H9 (cell line): ENCODE measurements at regions not wholly inside any gene's neighbourhood (a gene's known extent, or its start where the extent isn't known, plus 50 kb on each side); places are given as distances from the start of the nearest gene placed in this dataset.

ENCODE experiments used
- DNase-seq: peaks from one replicate; pipeline ENCODE4 v3.0.0-alpha.2; 2017
- H2AFZ ChIP-seq: one replicate; pipeline ENCODE4 v1.6.1; 2013; ENCODE audit warnings: mild to moderate bottlenecking, low read length, control low read depth, moderate library complexity
- H2AK5ac ChIP-seq: 2 replicates; pipeline ENCODE4 v1.6.1; 2013; ENCODE audit warnings: low read length, control low read depth, mixed read lengths; ENCODE audit not compliant: insufficient read length
- H2BK120ac ChIP-seq: one replicate; pipeline ENCODE4 v1.6.1; 2013; ENCODE audit warnings: low read depth, mild to moderate bottlenecking, low read length, control low read depth, inconsistent platforms; ENCODE audit not compliant: poor library complexity, severe bottlenecking
- H2BK12ac ChIP-seq: 2 replicates; pipeline ENCODE4 v1.6.1; 2013; ENCODE audit warnings: low read length, control low read depth, mixed read lengths, low read depth; ENCODE audit not compliant: insufficient read length
- H2BK15ac ChIP-seq: 2 replicates; pipeline ENCODE4 v1.6.1; 2013; ENCODE audit warnings: low read depth, low read length, control low read depth
- H2BK20ac ChIP-seq: one replicate; pipeline ENCODE4 v1.6.1; 2013; ENCODE audit warnings: low read depth, mild to moderate bottlenecking, low read length, control low read depth, inconsistent platforms; ENCODE audit not compliant: poor library complexity, severe bottlenecking
- H2BK5ac ChIP-seq: 2 replicates; pipeline ENCODE4 v1.6.1; 2013; ENCODE audit warnings: low read length, control low read depth, mixed read lengths; ENCODE audit not compliant: insufficient read length
- H3K14ac ChIP-seq: 2 replicates; pipeline ENCODE4 v1.6.1; 2013; ENCODE audit warnings: low read length, control low read depth; ENCODE audit not compliant: insufficient read depth
- H3K18ac ChIP-seq: 2 replicates; pipeline ENCODE4 v1.6.1; 2013; ENCODE audit warnings: low read depth, mild to moderate bottlenecking, mixed read lengths, low read length, control low read depth; ENCODE audit not compliant: insufficient read length
- H3K23ac ChIP-seq: 2 replicates; pipeline ENCODE4 v1.6.1; 2013; ENCODE audit warnings: low read length, control low read depth, mixed read lengths, low read depth; ENCODE audit not compliant: insufficient read length
- H3K23me2 ChIP-seq: 2 replicates; pipeline ENCODE4 v1.6.1; 2013; ENCODE audit warnings: low read depth, mild to moderate bottlenecking, mixed read lengths, low read length, control low read depth; ENCODE audit not compliant: insufficient read length, poor library complexity, severe bottlenecking
- H3K27ac ChIP-seq: 2 replicates; pipeline ENCODE4 v1.5.1; 2013; ENCODE audit warnings: low read length, control low read depth, mixed read lengths, low read depth; ENCODE audit not compliant: insufficient read length
- H3K27me3 ChIP-seq: 2 replicates; pipeline ENCODE4 v1.6.1; 2013; ENCODE audit warnings: low read length, control low read depth, inconsistent platforms; ENCODE audit not compliant: insufficient read depth
- H3K4ac ChIP-seq: 2 replicates; pipeline ENCODE4 v1.6.1; 2013; ENCODE audit warnings: low read depth, mild to moderate bottlenecking, control low read depth, inconsistent platforms, low read length, moderate library complexity
- H3K4me1 ChIP-seq: 2 replicates; pipeline ENCODE4 v1.6.1; 2013; ENCODE audit warnings: low read length, control low read depth, inconsistent platforms; ENCODE audit not compliant: insufficient read depth
- H3K4me2 ChIP-seq: 2 replicates; pipeline ENCODE4 v1.6.1; 2013; ENCODE audit warnings: low read length, control low read depth, mixed read lengths; ENCODE audit not compliant: insufficient read length, insufficient read depth
- H3K56ac ChIP-seq: 2 replicates; pipeline ENCODE4 v1.6.1; 2013; ENCODE audit warnings: low read depth, mild to moderate bottlenecking, mixed read lengths, low read length, control low read depth; ENCODE audit not compliant: insufficient read length
- H3K79me1 ChIP-seq: 2 replicates; pipeline ENCODE4 v1.6.1; 2013; ENCODE audit warnings: low read depth, mild to moderate bottlenecking, moderate library complexity, low read length, control low read depth, inconsistent platforms; ENCODE audit not compliant: insufficient read depth, poor library complexity, severe bottlenecking
- H3K79me2 ChIP-seq: 2 replicates; pipeline ENCODE4 v1.6.1; 2013; ENCODE audit warnings: low read length, control low read depth, inconsistent platforms; ENCODE audit not compliant: insufficient read depth
- H3K9ac ChIP-seq: 2 replicates; pipeline ENCODE4 v1.6.1; 2013; ENCODE audit warnings: low read length, control low read depth, mixed read lengths; ENCODE audit not compliant: insufficient read length; ENCODE audit errors: extremely low read depth
- H3K9me3 ChIP-seq: one replicate; pipeline ENCODE4 v1.6.1; 2013; ENCODE audit warnings: low read depth, low read length, inconsistent platforms; ENCODE audit not compliant: control insufficient read depth
- H3T11ph ChIP-seq: one replicate; pipeline ENCODE4 v1.6.1; 2013; ENCODE audit warnings: mild to moderate bottlenecking, low read length, control low read depth, inconsistent platforms
- H4K20me1 ChIP-seq: one replicate; pipeline ENCODE4 v1.6.1; 2013; ENCODE audit not compliant: control insufficient read depth, insufficient read length, insufficient read depth
- H4K5ac ChIP-seq: 2 replicates; pipeline ENCODE4 v1.6.1; 2013; ENCODE audit warnings: low read depth, mild to moderate bottlenecking, mixed read lengths, low read length, control low read depth; ENCODE audit not compliant: insufficient read length
- H4K8ac ChIP-seq: replicated peaks from 2 replicates; pipeline ENCODE4 v1.6.1; 2013; ENCODE audit warnings: low read length, control low read depth, mixed read lengths, low read depth; ENCODE audit not compliant: insufficient read length
- H4K91ac ChIP-seq: 2 replicates; pipeline ENCODE4 v1.6.1; 2013; ENCODE audit warnings: low read depth, mild to moderate bottlenecking, moderate library complexity, mixed read lengths, low read length, control low read depth; ENCODE audit not compliant: insufficient read length
- H3K27ac Mint-ChIP-seq, 3 experiments: 2 replicates in 2 of 3; 3 replicates in 1 of 3; pipeline ENCODE4 v1.8.0; 2020 to 2021; ENCODE audit warnings: mixed read lengths in 3 of 3, mild to moderate bottlenecking in 1 of 3, moderate library complexity in 1 of 3
- H3K27me3 Mint-ChIP-seq: 2 replicates; pipeline ENCODE4 v1.8.0; 2021; ENCODE audit warnings: low read depth, mild to moderate bottlenecking, moderate library complexity, mixed read lengths
- H3K36me3 Mint-ChIP-seq, 3 experiments: 2 replicates in 2 of 3; 3 replicates in 1 of 3; pipeline ENCODE4 v1.8.0; 2020 to 2021; ENCODE audit warnings: low read depth in 3 of 3, mixed read lengths in 3 of 3; ENCODE audit not compliant: insufficient read depth in 1 of 3
- H3K4me1 Mint-ChIP-seq, 2 experiments: 2 replicates each; pipeline ENCODE4 v1.8.0; 2020; ENCODE audit warnings: mixed read lengths in 2 of 2
- H3K4me3 Mint-ChIP-seq, 2 experiments: 2 replicates in 1 of 2; 3 replicates in 1 of 2; pipeline ENCODE4 v1.8.0; 2020 to 2021; ENCODE audit warnings: mild to moderate bottlenecking in 2 of 2, mixed read lengths in 2 of 2, moderate library complexity in 1 of 2
- H3K9me3 Mint-ChIP-seq, 2 experiments: 2 replicates in 1 of 2; 3 replicates in 1 of 2; pipeline ENCODE4 v1.8.0; 2020; ENCODE audit warnings: mild to moderate bottlenecking in 2 of 2, mixed read lengths in 2 of 2, moderate library complexity in 1 of 2
- WGBS: extraction: QIAGEN DNeasy Blood & Tissue Kit; methylation state at CpG from one replicate; pipeline ENCODE4 v1.1.7; 2013; ENCODE audit warnings: missing lambda C conversion rate, low lambda C conversion rate, mixed read lengths; ENCODE audit not compliant: insufficient read length; ENCODE audit errors: extremely low coverage; 5-methylcytosine and 5-hydroxymethylcytosine counted together
- TF ChIP-seq, protein P1 (sequence below): fragments of 200-600 bp; sonication (generic); conservative IDR thresholded peaks from 3 replicates; pipeline ENCODE4 v1.8.0; 2021; ENCODE audit warnings: antibody characterized with exemption, mild to moderate bottlenecking

DNA sequence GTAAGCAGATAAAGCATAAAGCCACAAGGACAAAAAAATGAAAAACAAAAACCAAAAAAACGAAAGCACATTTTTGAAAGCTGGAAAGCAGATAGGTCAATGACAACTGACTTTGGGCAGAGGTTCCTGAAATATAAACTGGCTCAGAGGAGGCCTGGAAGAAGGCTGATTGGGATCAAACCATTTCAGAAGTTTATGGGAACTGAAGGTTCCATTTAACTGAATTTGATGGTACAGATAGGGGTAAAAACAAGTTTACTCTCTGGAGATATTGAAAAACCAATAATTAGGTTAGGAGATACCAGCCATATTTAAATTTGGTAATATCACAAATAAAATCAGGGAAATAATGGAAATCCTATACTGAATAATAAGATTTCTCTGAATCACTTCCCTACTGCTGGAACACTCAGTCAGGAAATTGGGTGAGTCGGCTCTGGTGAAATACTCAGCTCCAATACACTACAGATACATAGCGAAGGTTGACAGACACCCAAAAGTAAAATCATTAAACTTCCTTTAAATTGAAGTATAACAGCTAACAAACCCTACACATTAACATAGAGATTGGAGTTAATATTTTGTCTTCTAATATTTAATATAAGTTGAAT is 1584.3 kb downstream of the STIM2 start:
- no peak overlapping the region for H2AFZ ChIP-seq
- H3K4me2 ChIP-seq, result no peak overlapping the region
- H3K23ac ChIP-seq, result no peak overlapping the region
- no peak overlapping the region for H4K91ac ChIP-seq
- H3K9me3 ChIP-seq, result no peaks in the 10 kb centered on the region
- H3K18ac ChIP-seq, result no peak overlapping the region
- no peak overlapping the region for H3K27ac ChIP-seq
- H4K8ac ChIP-seq, result no peak overlapping the region
- no peaks in the 10 kb centered on the region for H3K79me2 ChIP-seq
- H4K20me1 ChIP-seq, result no peaks in the 10 kb centered on the region
- Mint-ChIP-seq H3K4me1 (peaks cover 10 to 17% of the 10 kb centered on the region in 2 experiments), H3K9me3 (no peaks in the 10 kb centered on the region), H3K27me3 (no peaks in the 10 kb centered on the region), H3K27ac (no peak overlapping the region), H3K36me3 (no peaks in the 10 kb centered on the region), H3K4me3 (no peak overlapping the region)
- no peak for DNase-seq
- H2AK5ac ChIP-seq, result no peak overlapping the region
- H3K23me2 ChIP-seq, result no peaks in the 10 kb centered on the region
- no peak overlapping the region for H2BK120ac ChIP-seq
- TF ChIP-seq, protein P1, sequence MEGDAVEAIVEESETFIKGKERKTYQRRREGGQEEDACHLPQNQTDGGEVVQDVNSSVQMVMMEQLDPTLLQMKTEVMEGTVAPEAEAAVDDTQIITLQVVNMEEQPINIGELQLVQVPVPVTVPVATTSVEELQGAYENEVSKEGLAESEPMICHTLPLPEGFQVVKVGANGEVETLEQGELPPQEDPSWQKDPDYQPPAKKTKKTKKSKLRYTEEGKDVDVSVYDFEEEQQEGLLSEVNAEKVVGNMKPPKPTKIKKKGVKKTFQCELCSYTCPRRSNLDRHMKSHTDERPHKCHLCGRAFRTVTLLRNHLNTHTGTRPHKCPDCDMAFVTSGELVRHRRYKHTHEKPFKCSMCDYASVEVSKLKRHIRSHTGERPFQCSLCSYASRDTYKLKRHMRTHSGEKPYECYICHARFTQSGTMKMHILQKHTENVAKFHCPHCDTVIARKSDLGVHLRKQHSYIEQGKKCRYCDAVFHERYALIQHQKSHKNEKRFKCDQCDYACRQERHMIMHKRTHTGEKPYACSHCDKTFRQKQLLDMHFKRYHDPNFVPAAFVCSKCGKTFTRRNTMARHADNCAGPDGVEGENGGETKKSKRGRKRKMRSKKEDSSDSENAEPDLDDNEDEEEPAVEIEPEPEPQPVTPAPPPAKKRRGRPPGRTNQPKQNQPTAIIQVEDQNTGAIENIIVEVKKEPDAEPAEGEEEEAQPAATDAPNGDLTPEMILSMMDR, result no peak
- no peak overlapping the region for H3K14ac ChIP-seq
- no peak overlapping the region for H4K5ac ChIP-seq
- no peaks in the 10 kb centered on the region; the same call in 1 of the 2 replicates for H3K4me1 ChIP-seq
- no peaks in the 10 kb centered on the region for H3K27me3 ChIP-seq
- H3K56ac ChIP-seq, result no peak overlapping the region
- H3K4ac ChIP-seq, result no peak overlapping the region
- no peak overlapping the region for H3K9ac ChIP-seq
- no peak overlapping the region for H2BK5ac ChIP-seq
- H2BK20ac ChIP-seq, result no peak overlapping the region
- no CpG with 5 or more reads among the region's 3 CpGs for WGBS
- no peak overlapping the region for H3T11ph ChIP-seq
- no peak overlapping the region for H2BK12ac ChIP-seq
- no peaks in the 10 kb centered on the region for H3K79me1 ChIP-seq
- H2BK15ac ChIP-seq, result no peak overlapping the region
